Heart left ventricle (tissue), 13 donors: ENCODE measurements at regions not wholly inside any gene's neighbourhood (a gene's known extent, or its start where the extent isn't known, plus 50 kb on each side); places are given as distances from the start of the nearest gene placed in this dataset.

Experiments
- CTCF ChIP-seq, 12 donors: fragments of 200-600 bp; sonication (generic) in 4 of 12; IDR thresholded peaks; one replicate each; pipeline versions ENCODE4 v1.5.0 to v1.8.0; 2018 to 2022; ENCODE audit warnings: antibody characterized with exemption in 12 of 12, mild to moderate bottlenecking in 5 of 12
- POLR2A ChIP-seq, 2 donors: fragments of 450-650 bp; IDR thresholded peaks; one replicate each; pipeline ENCODE4 v1.6.1; 2017; ENCODE audit warnings: antibody characterized with exemption in 2 of 2, mild to moderate bottlenecking in 2 of 2, moderate library complexity in 2 of 2
- donor health status: ischemic (EF 13 %, LVEDD 7.1; RV severe dilation, severe dysfunction).
- donor health status: DM: no; HTN: yes; CAD: no.
- donor health status: DM: no; HTN: no; CAD: no.
- donor health status: ischemic (EF 25% LVEDD 6.9; RV normal size, moderate dysfunction).
- donor health status: ischemic (EF 25% LVEDD 5.7; RV mildly dilated, moderate dysfunction).
- donor health status: ischemic (EF 35%, LVEDD 5.7; RV mildly dilated, moderate dysfunction).
- donor health status: nonischemic (EF 11% LVEDD 7.7; RV severe dilation, severe dysfunction).
- donor health status: DM: yes; HTN: yes; CAD: no.
- donor health status: PGD.
- donor health status: ischemic (EF 29% LVEDD 5.4; RV normal size, mild dysfunction).
- donor health status: nonischemic (EF 23%, LVEDD 6.1; RV moderate dilation, normal function).

- TF ChIP-seq CTCF (IDR thresholded peaks at IDR 0.05) (no peak), POLR2A (IDR thresholded peaks at IDR 0.05) (no peak)
These were observed 149.4 kb upstream of the NDUFV2 start for GRCh38 chr18:8952769-8953760.
